CD4-positive, alpha-beta T cell treated with Interferon alpha-2 for 1 hour (primary cell): ENCODE measurements at regions not wholly inside any gene's neighbourhood (a gene's known extent, or its start where the extent isn't known, plus 50 kb on each side); places are given as distances from the start of the nearest gene placed in this dataset.
A peak's percentile ranks its signal among the peaks of the same experiment; 100 is the strongest.

Experiments used
- DNase-seq, 2 donors: peaks; one replicate each; pipeline ENCODE4 v3.0.0-alpha.2; 2020 to 2022

GRCh38 chr2:41943159-41943558, 104.7 kb upstream of the PKDCC start:
- DNase-seq = no peak

- no peak for DNase-seq
Measured at GRCh38 chr2:41944220-41944880, 103.5 kb upstream of the PKDCC start.

GRCh38 chr2:41947701-41948396, 100.0 kb upstream of the PKDCC start:
- DNase-seq = no peak

GRCh38 chr2:41948397-41948763, 99.4 kb upstream of the PKDCC start:
- DNase-seq = no peak

GRCh38 chr2:41949091-41949882, 98.5 kb upstream of the PKDCC start:
- DNase-seq = no peak

- DNase-seq = no peak
Measured at GRCh38 chr2:41949883-41950665, 97.7 kb upstream of the PKDCC start.

GRCh38 chr2:41950666-41950960, 97.2 kb upstream of the PKDCC start:
- DNase-seq = no peak

GRCh38 chr2:41954304-41955291, 93.2 kb upstream of the PKDCC start:
- DNase-seq = no peak

GRCh38 chr2:41955316-41956043, 92.3 kb upstream of the PKDCC start:
- no peak for DNase-seq

GRCh38 chr2:41957431-41957830, 90.4 kb upstream of the PKDCC start:
- no peak for DNase-seq

GRCh38 chr2:41958251-41958650, 89.6 kb upstream of the PKDCC start:
- DNase-seq = no peak

GRCh38 chr2:41958775-41959174, 89.0 kb upstream of the PKDCC start:
- no peak for DNase-seq

GRCh38 chr2:41959760-41960159, 88.1 kb upstream of the PKDCC start:
- no peak for DNase-seq

- no peak for DNase-seq
Measured at GRCh38 chr2:41962922-41963622, 84.7 kb upstream of the PKDCC start.

- no peak for DNase-seq
Measured at GRCh38 chr2:41963661-41964525, 83.9 kb upstream of the PKDCC start.

GRCh38 chr2:41965173-41965908, 82.5 kb upstream of the PKDCC start:
- DNase-seq = no peak

- DNase-seq = no peak
Measured at GRCh38 chr2:41965909-41966295, 81.9 kb upstream of the PKDCC start.

GRCh38 chr2:41966431-41966893, 81.4 kb upstream of the PKDCC start:
- no peak for DNase-seq

GRCh38 chr2:41966920-41967319, 80.9 kb upstream of the PKDCC start:
- peak; percentile 13 to 29 for DNase-seq
